ENCODE measurements at regions not wholly inside any gene's neighbourhood (a gene's known extent, or its start where the extent isn't known, plus 50 kb on each side); places are given as distances from the start of the nearest gene placed in this dataset.
A peak's percentile ranks its signal among the peaks of the same experiment; 100 is the strongest.

DNA sequence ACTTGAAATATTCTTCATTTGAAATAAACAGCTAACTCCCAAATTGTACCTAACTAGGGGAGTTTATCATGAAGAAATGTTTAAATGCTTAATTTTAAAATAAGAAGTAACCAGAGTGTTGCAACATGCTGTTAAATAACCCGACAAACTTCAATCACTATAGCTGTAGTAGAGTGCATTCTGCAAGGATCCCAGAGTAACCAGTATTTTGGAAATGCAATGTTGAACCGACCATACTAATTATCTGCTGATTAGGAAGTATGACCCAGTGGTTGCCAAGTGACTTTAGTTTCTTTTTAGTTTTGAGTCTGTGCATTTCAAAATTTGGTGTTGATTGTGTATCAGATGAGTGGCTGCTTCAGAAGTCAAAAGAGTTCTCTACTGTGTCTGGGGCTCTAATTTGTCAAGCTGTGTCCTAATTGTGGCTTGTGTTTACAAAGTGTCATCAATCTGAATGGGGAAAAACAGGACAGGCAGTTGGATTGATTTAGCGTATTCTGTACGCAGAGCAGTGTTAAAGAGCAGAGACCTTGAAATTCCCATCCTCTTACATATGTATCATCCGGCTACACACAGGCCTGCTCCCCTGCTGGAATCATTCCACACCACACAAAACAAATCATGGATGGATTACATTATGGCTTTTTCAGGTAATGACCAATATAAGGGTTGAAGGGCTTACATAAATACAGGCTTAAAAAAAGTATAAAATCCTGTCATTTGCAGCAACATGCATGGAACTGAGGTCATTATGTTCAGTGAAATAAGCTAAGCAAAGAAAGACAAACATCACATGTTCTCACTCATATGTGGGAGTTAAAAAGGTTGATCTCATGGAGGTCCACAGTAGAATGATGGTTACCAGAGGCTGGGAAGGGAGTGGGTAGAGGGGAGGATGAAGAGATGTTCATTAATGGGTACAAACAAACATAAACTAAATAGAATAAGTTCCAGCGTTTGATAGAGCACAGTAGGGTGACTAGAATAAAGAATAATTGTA is 351.5 kb downstream of the KLF12 start:
- H3K9me3 ChIP-seq: no peaks in the 10 kb centered on the region
- peak overlapping the region; percentile 21 to 63 (median 46) for H3K27ac ChIP-seq (replicated peaks in 1 of 4)
- H3K36me3 ChIP-seq: peaks cover 0 to 4% (median 0%) of the 10 kb centered on the region in 4 donors
- H3K4me1 ChIP-seq: peaks cover 0 to 41% (median 37%) of the 10 kb centered on the region in 4 donors
- WGBS: 48% methylated on average over 6 of the region's 6 CpGs
- H3K27me3 ChIP-seq: no peaks in the 10 kb centered on the region
- no peak overlapping the region for H3K4me3 ChIP-seq
- intact Hi-C loops (cut with DNase I): no loop called here
- TF ChIP-seq POLR2AphosphoS5 (IDR thresholded peaks at IDR 0.05): no peak
- no peak for TF ChIP-seq CTCF (IDR thresholded peaks at IDR 0.05)
- TF ChIP-seq EP300 (IDR thresholded peaks at IDR 0.05): no peak
- DNase-seq (ENCODE audit: extremely low spot score): no peak

DNA sequence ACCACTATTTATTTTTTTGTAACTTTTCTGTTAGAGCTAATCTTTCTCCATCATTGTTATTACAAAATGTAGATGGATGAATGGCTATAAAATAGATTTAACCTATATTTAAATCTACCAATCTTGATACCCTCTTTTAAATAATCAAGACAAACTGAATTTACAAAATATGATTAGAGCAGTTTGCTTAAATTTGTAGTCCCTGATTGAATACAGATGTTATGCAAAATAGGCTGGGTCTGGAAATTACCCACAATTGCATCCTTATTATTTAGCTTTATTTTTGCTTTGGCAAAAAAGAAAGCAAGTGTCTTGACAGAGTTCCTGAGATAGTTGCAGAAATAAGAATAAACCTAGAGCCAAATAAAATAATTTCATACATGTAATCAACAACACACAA is 352.8 kb downstream of the KLF12 start:
- TF ChIP-seq POLR2A (IDR thresholded peaks at IDR 0.05; ENCODE audit: low read depth): no peak
- H3K27me3 ChIP-seq: no peaks in the 10 kb centered on the region
- peak overlapping the region in 1 of 4 donors; percentile 63 for H3K27ac ChIP-seq (replicated peaks in 1 of 4)
- intact Hi-C loops (cut with DNase I): no loop called here
- DNase-seq (ENCODE audit: extremely low spot score): no peak
- peaks cover 0 to 4% (median 0%) of the 10 kb centered on the region in 4 donors for H3K36me3 ChIP-seq
- peaks cover 3 to 46% (median 44%) of the 10 kb centered on the region in 4 donors for H3K4me1 ChIP-seq
- no peaks in the 10 kb centered on the region for H3K9me3 ChIP-seq
- no peak overlapping the region for H3K4me3 ChIP-seq

DNA sequence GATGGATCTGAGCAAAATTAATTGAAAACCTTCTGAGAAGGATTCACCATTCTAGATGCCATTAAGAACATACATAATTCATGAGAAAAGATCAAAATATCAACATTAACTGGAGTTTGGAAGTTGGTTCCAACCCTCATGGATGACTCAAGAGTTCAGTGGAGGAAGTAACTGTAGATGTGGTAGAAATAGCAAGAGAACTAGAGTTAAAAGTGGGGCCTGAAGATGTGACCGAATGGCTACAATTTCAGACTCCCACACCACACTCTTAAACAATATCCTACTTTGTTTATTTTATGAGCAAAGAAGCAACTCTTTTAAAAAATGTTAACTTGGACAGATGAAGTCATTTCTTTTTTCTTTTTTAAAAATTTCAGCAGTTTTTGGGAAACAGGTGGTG is 354.3 kb downstream of the KLF12 start:
- DNase-seq (ENCODE audit: extremely low spot score): no peak
- no peak overlapping the region for H3K4me3 ChIP-seq
- intact Hi-C loops (cut with DNase I): no loop called here
- no peak for TF ChIP-seq POLR2A (IDR thresholded peaks at IDR 0.05; ENCODE audit: low read depth)
- no peak for TF ChIP-seq POLR2AphosphoS5 (IDR thresholded peaks at IDR 0.05)
- TF ChIP-seq EP300 (IDR thresholded peaks at IDR 0.05): no peak
- TF ChIP-seq CTCF (IDR thresholded peaks at IDR 0.05): no peak
- peaks cover 0 to 4% (median 0%) of the 10 kb centered on the region in 4 donors for H3K36me3 ChIP-seq
- 93% methylated on average over 1 of the region's 1 CpG for WGBS
- H3K27me3 ChIP-seq: no peaks in the 10 kb centered on the region
- no peaks in the 10 kb centered on the region for H3K9me3 ChIP-seq
- peaks cover 5 to 57% (median 54%) of the 10 kb centered on the region in 4 donors for H3K4me1 ChIP-seq
- H3K27ac ChIP-seq (replicated peaks in 1 of 4): peak overlapping the region in 1 of 4 donors; percentile 15

DNA sequence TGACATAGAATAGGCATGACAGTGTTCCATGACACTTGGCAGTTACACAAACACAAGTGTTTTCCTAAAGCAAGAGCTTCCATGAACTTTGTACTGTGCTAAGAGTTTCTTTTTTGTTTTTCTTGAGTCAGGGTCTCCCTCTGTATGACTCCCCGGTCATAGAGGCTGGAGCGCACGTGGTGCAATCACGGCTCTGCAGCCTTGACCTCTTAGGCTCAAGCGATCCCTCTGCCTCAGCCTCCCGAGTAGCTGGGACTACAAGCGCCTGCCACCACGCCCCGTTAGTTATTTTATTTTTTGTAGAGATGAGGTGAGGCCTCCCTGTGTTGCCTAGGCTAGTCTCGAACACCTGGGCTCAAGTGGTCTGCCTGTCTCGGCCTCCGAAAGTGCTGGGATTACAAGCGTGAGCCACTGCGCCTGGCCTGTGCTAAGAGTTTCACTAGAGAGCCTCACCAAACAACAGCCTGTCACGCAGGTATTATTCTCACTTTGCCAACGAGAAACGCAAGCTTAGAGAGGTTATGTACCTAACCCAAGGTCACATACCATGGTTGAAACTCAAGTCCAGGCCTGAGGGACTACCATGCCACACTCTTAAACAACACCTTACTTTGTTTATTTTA is 355.9 kb downstream of the KLF12 start:
- DNase-seq (ENCODE audit: extremely low spot score): no peak
- TF ChIP-seq POLR2AphosphoS5 (IDR thresholded peaks at IDR 0.05): no peak
- Histone ChIP-seq H3K9me3 (no peaks in the 10 kb centered on the region), H3K4me1 (peaks cover 5 to 57% (median 54%) of the 10 kb centered on the region in 4 donors), H3K36me3 (peaks cover 0 to 4% (median 0%) of the 10 kb centered on the region in 4 donors), H3K27ac (replicated peaks in 1 of 4) (peak overlapping the region; percentile 51 to 68 (median 58)), H3K27me3 (no peaks in the 10 kb centered on the region), H3K4me3 (no peak overlapping the region)
- intact Hi-C loops (cut with DNase I): no loop called here
- WGBS: 83% methylated on average over 13 of the region's 17 CpGs

GRCh38 chr13:73777134-73777533 is 357.1 kb downstream of the KLF12 start:
- no peak for TF ChIP-seq POLR2A (IDR thresholded peaks at IDR 0.05; ENCODE audit: low read depth)
- no peak for TF ChIP-seq CTCF (IDR thresholded peaks at IDR 0.05)
- no peak for TF ChIP-seq POLR2AphosphoS5 (IDR thresholded peaks at IDR 0.05)
- TF ChIP-seq EP300 (IDR thresholded peaks at IDR 0.05): no peak
- no peak overlapping the region for H3K27ac ChIP-seq (replicated peaks in 1 of 4)
- H3K9me3 ChIP-seq: no peaks in the 10 kb centered on the region
- DNase-seq (ENCODE audit: extremely low spot score): no peak
- intact Hi-C loops (cut with DNase I): no loop called here
- no peak overlapping the region for H3K4me3 ChIP-seq
- 96% methylated on average over 6 of the region's 6 CpGs for WGBS
- H3K27me3 ChIP-seq: no peaks in the 10 kb centered on the region
- H3K4me1 ChIP-seq: peaks cover 5 to 45% (median 42%) of the 10 kb centered on the region in 4 donors
- peaks cover 0 to 4% (median 0%) of the 10 kb centered on the region in 4 donors for H3K36me3 ChIP-seq

Data from esophagus muscularis mucosa (tissue), 4 donors.